H9 (cell line): ENCODE measurements at regions not wholly inside any gene's neighbourhood (a gene's known extent, or its start where the extent isn't known, plus 50 kb on each side); places are given as distances from the start of the nearest gene placed in this dataset.

Experiments used
- DNase-seq: peaks from one replicate; pipeline ENCODE4 v3.0.0-alpha.2; 2017
- H2AFZ ChIP-seq: one replicate; pipeline ENCODE4 v1.6.1; 2013; ENCODE audit warnings: mild to moderate bottlenecking, low read length, control low read depth, moderate library complexity
- H2AK5ac ChIP-seq: 2 replicates; pipeline ENCODE4 v1.6.1; 2013; ENCODE audit warnings: low read length, control low read depth, mixed read lengths; ENCODE audit not compliant: insufficient read length
- H2BK120ac ChIP-seq: one replicate; pipeline ENCODE4 v1.6.1; 2013; ENCODE audit warnings: low read depth, mild to moderate bottlenecking, low read length, control low read depth, inconsistent platforms; ENCODE audit not compliant: poor library complexity, severe bottlenecking
- H2BK12ac ChIP-seq: 2 replicates; pipeline ENCODE4 v1.6.1; 2013; ENCODE audit warnings: low read length, control low read depth, mixed read lengths, low read depth; ENCODE audit not compliant: insufficient read length
- H2BK15ac ChIP-seq: 2 replicates; pipeline ENCODE4 v1.6.1; 2013; ENCODE audit warnings: low read depth, low read length, control low read depth
- H2BK20ac ChIP-seq: one replicate; pipeline ENCODE4 v1.6.1; 2013; ENCODE audit warnings: low read depth, mild to moderate bottlenecking, low read length, control low read depth, inconsistent platforms; ENCODE audit not compliant: poor library complexity, severe bottlenecking
- H2BK5ac ChIP-seq: 2 replicates; pipeline ENCODE4 v1.6.1; 2013; ENCODE audit warnings: low read length, control low read depth, mixed read lengths; ENCODE audit not compliant: insufficient read length
- H3K14ac ChIP-seq: 2 replicates; pipeline ENCODE4 v1.6.1; 2013; ENCODE audit warnings: low read length, control low read depth; ENCODE audit not compliant: insufficient read depth
- H3K18ac ChIP-seq: 2 replicates; pipeline ENCODE4 v1.6.1; 2013; ENCODE audit warnings: low read depth, mild to moderate bottlenecking, mixed read lengths, low read length, control low read depth; ENCODE audit not compliant: insufficient read length
- H3K23ac ChIP-seq: 2 replicates; pipeline ENCODE4 v1.6.1; 2013; ENCODE audit warnings: low read length, control low read depth, mixed read lengths, low read depth; ENCODE audit not compliant: insufficient read length
- H3K23me2 ChIP-seq: 2 replicates; pipeline ENCODE4 v1.6.1; 2013; ENCODE audit warnings: low read depth, mild to moderate bottlenecking, mixed read lengths, low read length, control low read depth; ENCODE audit not compliant: insufficient read length, poor library complexity, severe bottlenecking
- H3K27ac ChIP-seq: 2 replicates; pipeline ENCODE4 v1.5.1; 2013; ENCODE audit warnings: low read length, control low read depth, mixed read lengths, low read depth; ENCODE audit not compliant: insufficient read length
- H3K27me3 ChIP-seq: 2 replicates; pipeline ENCODE4 v1.6.1; 2013; ENCODE audit warnings: low read length, control low read depth, inconsistent platforms; ENCODE audit not compliant: insufficient read depth
- H3K4ac ChIP-seq: 2 replicates; pipeline ENCODE4 v1.6.1; 2013; ENCODE audit warnings: low read depth, mild to moderate bottlenecking, control low read depth, inconsistent platforms, low read length, moderate library complexity
- H3K4me1 ChIP-seq: 2 replicates; pipeline ENCODE4 v1.6.1; 2013; ENCODE audit warnings: low read length, control low read depth, inconsistent platforms; ENCODE audit not compliant: insufficient read depth
- H3K4me2 ChIP-seq: 2 replicates; pipeline ENCODE4 v1.6.1; 2013; ENCODE audit warnings: low read length, control low read depth, mixed read lengths; ENCODE audit not compliant: insufficient read length, insufficient read depth
- H3K56ac ChIP-seq: 2 replicates; pipeline ENCODE4 v1.6.1; 2013; ENCODE audit warnings: low read depth, mild to moderate bottlenecking, mixed read lengths, low read length, control low read depth; ENCODE audit not compliant: insufficient read length
- H3K79me1 ChIP-seq: 2 replicates; pipeline ENCODE4 v1.6.1; 2013; ENCODE audit warnings: low read depth, mild to moderate bottlenecking, moderate library complexity, low read length, control low read depth, inconsistent platforms; ENCODE audit not compliant: insufficient read depth, poor library complexity, severe bottlenecking
- H3K79me2 ChIP-seq: 2 replicates; pipeline ENCODE4 v1.6.1; 2013; ENCODE audit warnings: low read length, control low read depth, inconsistent platforms; ENCODE audit not compliant: insufficient read depth
- H3K9ac ChIP-seq: 2 replicates; pipeline ENCODE4 v1.6.1; 2013; ENCODE audit warnings: low read length, control low read depth, mixed read lengths; ENCODE audit not compliant: insufficient read length; ENCODE audit errors: extremely low read depth
- H3K9me3 ChIP-seq: one replicate; pipeline ENCODE4 v1.6.1; 2013; ENCODE audit warnings: low read depth, low read length, inconsistent platforms; ENCODE audit not compliant: control insufficient read depth
- H3T11ph ChIP-seq: one replicate; pipeline ENCODE4 v1.6.1; 2013; ENCODE audit warnings: mild to moderate bottlenecking, low read length, control low read depth, inconsistent platforms
- H4K20me1 ChIP-seq: one replicate; pipeline ENCODE4 v1.6.1; 2013; ENCODE audit not compliant: control insufficient read depth, insufficient read length, insufficient read depth
- H4K5ac ChIP-seq: 2 replicates; pipeline ENCODE4 v1.6.1; 2013; ENCODE audit warnings: low read depth, mild to moderate bottlenecking, mixed read lengths, low read length, control low read depth; ENCODE audit not compliant: insufficient read length
- H4K8ac ChIP-seq: replicated peaks from 2 replicates; pipeline ENCODE4 v1.6.1; 2013; ENCODE audit warnings: low read length, control low read depth, mixed read lengths, low read depth; ENCODE audit not compliant: insufficient read length
- H4K91ac ChIP-seq: 2 replicates; pipeline ENCODE4 v1.6.1; 2013; ENCODE audit warnings: low read depth, mild to moderate bottlenecking, moderate library complexity, mixed read lengths, low read length, control low read depth; ENCODE audit not compliant: insufficient read length
- H3K27ac Mint-ChIP-seq, 3 experiments: 2 replicates in 2 of 3; 3 replicates in 1 of 3; pipeline ENCODE4 v1.8.0; 2020 to 2021; ENCODE audit warnings: mixed read lengths in 3 of 3, mild to moderate bottlenecking in 1 of 3, moderate library complexity in 1 of 3
- H3K27me3 Mint-ChIP-seq: 2 replicates; pipeline ENCODE4 v1.8.0; 2021; ENCODE audit warnings: low read depth, mild to moderate bottlenecking, moderate library complexity, mixed read lengths
- H3K36me3 Mint-ChIP-seq, 3 experiments: 2 replicates in 2 of 3; 3 replicates in 1 of 3; pipeline ENCODE4 v1.8.0; 2020 to 2021; ENCODE audit warnings: low read depth in 3 of 3, mixed read lengths in 3 of 3; ENCODE audit not compliant: insufficient read depth in 1 of 3
- H3K4me1 Mint-ChIP-seq, 2 experiments: 2 replicates each; pipeline ENCODE4 v1.8.0; 2020; ENCODE audit warnings: mixed read lengths in 2 of 2
- H3K4me3 Mint-ChIP-seq, 2 experiments: 2 replicates in 1 of 2; 3 replicates in 1 of 2; pipeline ENCODE4 v1.8.0; 2020 to 2021; ENCODE audit warnings: mild to moderate bottlenecking in 2 of 2, mixed read lengths in 2 of 2, moderate library complexity in 1 of 2
- H3K9me3 Mint-ChIP-seq, 2 experiments: 2 replicates in 1 of 2; 3 replicates in 1 of 2; pipeline ENCODE4 v1.8.0; 2020; ENCODE audit warnings: mild to moderate bottlenecking in 2 of 2, mixed read lengths in 2 of 2, moderate library complexity in 1 of 2
- CTCF ChIP-seq: fragments of 200-600 bp; sonication (generic); conservative IDR thresholded peaks from 3 replicates; pipeline ENCODE4 v1.8.0; 2021; ENCODE audit warnings: antibody characterized with exemption, mild to moderate bottlenecking
- WGBS: extraction: QIAGEN DNeasy Blood & Tissue Kit; methylation state at CpG from one replicate; pipeline ENCODE4 v1.1.7; 2013; ENCODE audit warnings: missing lambda C conversion rate, low lambda C conversion rate, mixed read lengths; ENCODE audit not compliant: insufficient read length; ENCODE audit errors: extremely low coverage; 5-methylcytosine and 5-hydroxymethylcytosine counted together

- H3K27me3 Mint-ChIP-seq = no peaks in the 10 kb centered on the region
- Histone ChIP-seq H3K14ac (no peak overlapping the region), H3K27me3 (no peaks in the 10 kb centered on the region)
These were observed 128.7 kb upstream of the CCDC68 start for GRCh38 chr18:55088000-55088401.

More at GRCh38 chr18:55088000-55088401, 128.7 kb upstream of the CCDC68 start:
- Histone ChIP-seq H3K23me2 (no peaks in the 10 kb centered on the region), H4K91ac (no peak overlapping the region), H3K4me1 (no peaks in the 10 kb centered on the region), H2BK5ac (no peak overlapping the region), H2AFZ (no peak overlapping the region), H2AK5ac (no peak overlapping the region), H3K9ac (no peak overlapping the region), H3K56ac (no peak overlapping the region), H4K8ac (no peak overlapping the region), H2BK120ac (no peak overlapping the region), H3K79me1 (no peaks in the 10 kb centered on the region), H3K4ac (no peak overlapping the region), H2BK15ac (no peak overlapping the region), H3K79me2 (no peaks in the 10 kb centered on the region), H2BK20ac (no peak overlapping the region), H2BK12ac (no peak overlapping the region), H3K27ac (no peak overlapping the region), H3K9me3 (no peaks in the 10 kb centered on the region), H3K18ac (no peak overlapping the region), H4K5ac (no peak overlapping the region), H4K20me1 (no peaks in the 10 kb centered on the region), H3K23ac (no peak overlapping the region), H3K4me2 (no peak overlapping the region), H3T11ph (no peak overlapping the region)
- H3K4me1 Mint-ChIP-seq = no peaks in the 10 kb centered on the region
- no peak for DNase-seq
- no peaks in the 10 kb centered on the region for H3K9me3 Mint-ChIP-seq
- no peaks in the 10 kb centered on the region for H3K36me3 Mint-ChIP-seq
- TF ChIP-seq CTCF = no peak
- no CpG with 5 or more reads among the region's 2 CpGs for WGBS
- no peak overlapping the region for H3K27ac Mint-ChIP-seq
- H3K4me3 Mint-ChIP-seq = no peak overlapping the region
